Nephron (organoid): ENCODE measurements at regions not wholly inside any gene's neighbourhood (a gene's known extent, or its start where the extent isn't known, plus 50 kb on each side); places are given as distances from the start of the nearest gene placed in this dataset.

Experiments
- H3K27ac Mint-ChIP-seq, 3 experiments: 2 replicates each; pipeline ENCODE4 v1.8.0; 2020; ENCODE audit warnings: mixed read lengths in 3 of 3, mild to moderate bottlenecking in 2 of 3, moderate library complexity in 1 of 3
- H3K27me3 Mint-ChIP-seq: 2 replicates; pipeline ENCODE4 v1.8.0; 2021; ENCODE audit warnings: low read depth, mild to moderate bottlenecking, moderate library complexity, mixed read lengths
- H3K36me3 Mint-ChIP-seq: 2 replicates; pipeline ENCODE4 v1.8.0; 2020; ENCODE audit warnings: low read depth, mixed read lengths
- H3K4me1 Mint-ChIP-seq: 2 replicates; pipeline ENCODE4 v1.8.0; 2020; ENCODE audit warnings: mixed read lengths
- H3K4me3 Mint-ChIP-seq, 3 experiments: 2 replicates each; pipeline ENCODE4 v1.8.0; 2020; ENCODE audit warnings: mild to moderate bottlenecking in 3 of 3, mixed read lengths in 3 of 3, moderate library complexity in 2 of 3
- H3K9me3 Mint-ChIP-seq: 2 replicates; pipeline ENCODE4 v1.8.0; 2020; ENCODE audit warnings: mixed read lengths
- CTCF ChIP-seq, 3 experiments: fragments of 200-600 bp; sonication (generic); IDR thresholded peaks; one replicate each; pipeline ENCODE4 v1.5.0; 2021; ENCODE audit warnings: antibody characterized with exemption in 3 of 3; ENCODE audit not compliant: unreplicated experiment in 3 of 3

GRCh38 chr15:96422125-96422524, 91.6 kb downstream of the NR2F2 start:
- H3K27ac Mint-ChIP-seq, result no peak overlapping the region
- H3K27me3 Mint-ChIP-seq, result peaks cover 88% of the 10 kb centered on the region
- H3K36me3 Mint-ChIP-seq, result no peaks in the 10 kb centered on the region
- H3K9me3 Mint-ChIP-seq, result peaks cover 3% of the 10 kb centered on the region
- H3K4me3 Mint-ChIP-seq, result no peak overlapping the region
- H3K4me1 Mint-ChIP-seq, result peaks cover 13% of the 10 kb centered on the region
- TF ChIP-seq CTCF (IDR thresholded peaks at IDR 0.05; ENCODE audit: unreplicated experiment in 3 of 3), result no peak

- H3K4me1 Mint-ChIP-seq, result peaks cover 5% of the 10 kb centered on the region
- peaks cover 66% of the 10 kb centered on the region for H3K27me3 Mint-ChIP-seq
- H3K4me3 Mint-ChIP-seq, result no peak overlapping the region
- H3K9me3 Mint-ChIP-seq, result peaks cover 3% of the 10 kb centered on the region
- no peak for TF ChIP-seq CTCF (IDR thresholded peaks at IDR 0.05; ENCODE audit: unreplicated experiment in 3 of 3)
- H3K36me3 Mint-ChIP-seq, result no peaks in the 10 kb centered on the region
- no peak overlapping the region for H3K27ac Mint-ChIP-seq
Observed at GRCh38 chr15:96424674-96425073, 94.2 kb downstream of the NR2F2 start.

GRCh38 chr15:96428742-96429141, 98.2 kb downstream of the NR2F2 start:
- no peak for TF ChIP-seq CTCF (IDR thresholded peaks at IDR 0.05; ENCODE audit: unreplicated experiment in 3 of 3)
- peaks cover 41% of the 10 kb centered on the region for H3K27me3 Mint-ChIP-seq
- H3K4me3 Mint-ChIP-seq, result no peak overlapping the region
- H3K27ac Mint-ChIP-seq, result no peak overlapping the region
- H3K36me3 Mint-ChIP-seq, result no peaks in the 10 kb centered on the region
- peaks cover 3% of the 10 kb centered on the region for H3K9me3 Mint-ChIP-seq
- no peaks in the 10 kb centered on the region for H3K4me1 Mint-ChIP-seq

- Mint-ChIP-seq H3K4me1 (no peaks in the 10 kb centered on the region), H3K9me3 (no peaks in the 10 kb centered on the region), H3K4me3 (no peak overlapping the region), H3K27ac (no peak overlapping the region), H3K36me3 (no peaks in the 10 kb centered on the region), H3K27me3 (peaks cover 14% of the 10 kb centered on the region)
- TF ChIP-seq CTCF (IDR thresholded peaks at IDR 0.05; ENCODE audit: unreplicated experiment in 3 of 3), result no peak
Observed at GRCh38 chr15:96431786-96432185, 101.3 kb downstream of the NR2F2 start.

GRCh38 chr15:96435022-96435421, 104.5 kb downstream of the NR2F2 start:
- no peak for TF ChIP-seq CTCF (IDR thresholded peaks at IDR 0.05; ENCODE audit: unreplicated experiment in 3 of 3)
- Mint-ChIP-seq H3K36me3 (no peaks in the 10 kb centered on the region), H3K4me3 (no peak overlapping the region), H3K9me3 (no peaks in the 10 kb centered on the region), H3K4me1 (no peaks in the 10 kb centered on the region), H3K27ac (no peak overlapping the region), H3K27me3 (peaks cover 16% of the 10 kb centered on the region)

- TF ChIP-seq CTCF (IDR thresholded peaks at IDR 0.05; ENCODE audit: unreplicated experiment in 3 of 3), result no peak
- H3K27me3 Mint-ChIP-seq, result peaks cover 16% of the 10 kb centered on the region
- H3K36me3 Mint-ChIP-seq, result no peaks in the 10 kb centered on the region
- H3K27ac Mint-ChIP-seq, result no peak overlapping the region
- no peaks in the 10 kb centered on the region for H3K9me3 Mint-ChIP-seq
- no peaks in the 10 kb centered on the region for H3K4me1 Mint-ChIP-seq
- H3K4me3 Mint-ChIP-seq, result no peak overlapping the region
Observed at GRCh38 chr15:96435841-96436240, 105.3 kb downstream of the NR2F2 start.
